SK-N-SH (cell line): ENCODE measurements at regions not wholly inside any gene's neighbourhood (a gene's known extent, or its start where the extent isn't known, plus 50 kb on each side); places are given as distances from the start of the nearest gene placed in this dataset.

Experiments used
- CHD2 ChIP-seq: fragments of 150-350 bp; IDR thresholded peaks from 2 replicates; pipeline ENCODE4 v1.6.1; 2018; ENCODE audit warnings: low read length; ENCODE audit not compliant: partially characterized antibody
- EP300 ChIP-seq, 2 experiments: IDR thresholded peaks; 2 replicates each; pipeline versions ENCODE4 v1.4.0 to v1.6.1; 2012; ENCODE audit warnings: borderline replicate concordance in 1 of 2, low read depth in 1 of 2, low read length in 1 of 2
- FOXJ3 ChIP-seq: sonication (generic); formaldehyde crosslinking; IDR thresholded peaks from 2 replicates; pipeline ENCODE4 v1.5.1; 2020; ENCODE audit warnings: mild to moderate bottlenecking, missing genetic modification reagents
- FOXM1 ChIP-seq: IDR thresholded peaks from 2 replicates; pipeline ENCODE4 v1.4.0; 2012; ENCODE audit warnings: low read depth, mild to moderate bottlenecking
- JUND ChIP-seq: IDR thresholded peaks from 2 replicates; pipeline ENCODE4 v1.4.0; 2012
- MEF2A ChIP-seq: IDR thresholded peaks from 2 replicates; pipeline ENCODE4 v1.4.0; 2012; ENCODE audit warnings: low read depth, borderline replicate concordance
- MXI1 ChIP-seq: IDR thresholded peaks from 2 replicates; pipeline ENCODE4 v1.6.1; 2012; ENCODE audit warnings: mild to moderate bottlenecking, low read depth, low read length, improper control_type of control experiment
- NFIC ChIP-seq: IDR thresholded peaks from 2 replicates; pipeline ENCODE4 v1.4.0; 2012; ENCODE audit warnings: borderline replicate concordance
- RAD21 ChIP-seq: IDR thresholded peaks from 2 replicates; pipeline ENCODE4 v1.6.1; 2012; ENCODE audit warnings: mild to moderate bottlenecking, low read length
- REST ChIP-seq: IDR thresholded peaks from 2 replicates; pipeline ENCODE4 v1.6.1; 2012; ENCODE audit warnings: mild to moderate bottlenecking, low read depth, low read length, moderate library complexity
- YY1 ChIP-seq: IDR thresholded peaks from 2 replicates; pipeline ENCODE4 v1.4.0; 2012; ENCODE audit warnings: low read depth, mild to moderate bottlenecking
- TF ChIP-seq, protein P1 (sequence below): fragments of 200-600 bp; sonication (generic); IDR thresholded peaks from 2 replicates; pipeline ENCODE4 v1.6.1; 2017; ENCODE audit warnings: antibody characterized with exemption, mild to moderate bottlenecking, moderate library complexity
- TF ChIP-seq, protein P2 (sequence below): fragments of 150-350 bp; IDR thresholded peaks from 2 replicates; pipeline ENCODE4 v1.6.1; 2017; ENCODE audit warnings: antibody characterized with exemption, low read length, low read depth, borderline replicate concordance
- TF ChIP-seq, protein P3 (sequence below): IDR thresholded peaks from 2 replicates; pipeline ENCODE4 v1.4.0; 2012; ENCODE audit warnings: low read depth, borderline replicate concordance

DNA sequence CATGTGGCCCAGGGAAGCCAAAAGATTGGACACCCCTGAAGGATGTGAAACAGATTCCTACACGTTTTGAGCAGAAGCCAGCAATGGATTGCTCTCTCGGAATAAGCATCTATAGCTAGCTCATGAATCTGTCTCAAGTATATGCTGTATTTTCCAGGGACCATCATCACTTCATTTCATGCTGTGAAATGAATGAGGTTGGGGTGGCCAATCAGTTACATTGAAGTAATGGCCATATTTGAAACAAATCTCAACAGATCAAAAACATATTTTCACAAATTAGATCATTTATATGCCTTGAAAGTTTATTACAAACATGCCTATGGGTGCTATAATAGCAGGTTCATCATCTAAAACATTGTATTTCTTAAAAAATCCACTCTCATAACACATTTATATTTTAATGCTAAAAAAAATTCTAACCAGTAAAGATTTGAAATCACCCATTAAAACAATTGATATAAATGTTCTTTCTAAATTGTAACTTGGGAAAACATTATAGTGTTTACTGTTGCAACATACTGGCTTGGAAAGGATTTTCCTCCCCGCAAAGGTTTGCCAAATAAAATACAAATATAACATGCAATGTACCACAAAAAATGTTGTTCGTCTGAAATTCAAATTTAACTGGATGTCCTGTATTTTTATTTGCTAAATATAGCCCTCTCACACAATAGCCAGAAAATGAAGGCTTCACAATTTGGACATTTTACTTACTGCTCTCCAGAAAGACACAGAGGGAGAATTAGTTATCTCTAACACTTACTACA lies 743.6 kb downstream of the KCNJ2 start:
- TF ChIP-seq, protein P1, sequence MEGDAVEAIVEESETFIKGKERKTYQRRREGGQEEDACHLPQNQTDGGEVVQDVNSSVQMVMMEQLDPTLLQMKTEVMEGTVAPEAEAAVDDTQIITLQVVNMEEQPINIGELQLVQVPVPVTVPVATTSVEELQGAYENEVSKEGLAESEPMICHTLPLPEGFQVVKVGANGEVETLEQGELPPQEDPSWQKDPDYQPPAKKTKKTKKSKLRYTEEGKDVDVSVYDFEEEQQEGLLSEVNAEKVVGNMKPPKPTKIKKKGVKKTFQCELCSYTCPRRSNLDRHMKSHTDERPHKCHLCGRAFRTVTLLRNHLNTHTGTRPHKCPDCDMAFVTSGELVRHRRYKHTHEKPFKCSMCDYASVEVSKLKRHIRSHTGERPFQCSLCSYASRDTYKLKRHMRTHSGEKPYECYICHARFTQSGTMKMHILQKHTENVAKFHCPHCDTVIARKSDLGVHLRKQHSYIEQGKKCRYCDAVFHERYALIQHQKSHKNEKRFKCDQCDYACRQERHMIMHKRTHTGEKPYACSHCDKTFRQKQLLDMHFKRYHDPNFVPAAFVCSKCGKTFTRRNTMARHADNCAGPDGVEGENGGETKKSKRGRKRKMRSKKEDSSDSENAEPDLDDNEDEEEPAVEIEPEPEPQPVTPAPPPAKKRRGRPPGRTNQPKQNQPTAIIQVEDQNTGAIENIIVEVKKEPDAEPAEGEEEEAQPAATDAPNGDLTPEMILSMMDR, result no peak
- TF ChIP-seq, protein P2, sequence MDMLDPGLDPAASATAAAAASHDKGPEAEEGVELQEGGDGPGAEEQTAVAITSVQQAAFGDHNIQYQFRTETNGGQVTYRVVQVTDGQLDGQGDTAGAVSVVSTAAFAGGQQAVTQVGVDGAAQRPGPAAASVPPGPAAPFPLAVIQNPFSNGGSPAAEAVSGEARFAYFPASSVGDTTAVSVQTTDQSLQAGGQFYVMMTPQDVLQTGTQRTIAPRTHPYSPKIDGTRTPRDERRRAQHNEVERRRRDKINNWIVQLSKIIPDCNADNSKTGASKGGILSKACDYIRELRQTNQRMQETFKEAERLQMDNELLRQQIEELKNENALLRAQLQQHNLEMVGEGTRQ, result no peak
- no peak for TF ChIP-seq RAD21
- no peak for TF ChIP-seq FOXJ3
- TF ChIP-seq JUND, result no peak
- TF ChIP-seq YY1, result no peak
- TF ChIP-seq REST, result no peak
- TF ChIP-seq MXI1, result no peak
- TF ChIP-seq NFIC, result no peak
- TF ChIP-seq EP300 (IDR thresholded peaks at IDR 0.05; ENCODE audit: borderline replicate concordance in 1 of 2, low read depth in 1 of 2, low read length in 1 of 2), result no peak
- no peak for TF ChIP-seq CHD2
- no peak for TF ChIP-seq FOXM1
- no peak for TF ChIP-seq MEF2A
- TF ChIP-seq, protein P3, sequence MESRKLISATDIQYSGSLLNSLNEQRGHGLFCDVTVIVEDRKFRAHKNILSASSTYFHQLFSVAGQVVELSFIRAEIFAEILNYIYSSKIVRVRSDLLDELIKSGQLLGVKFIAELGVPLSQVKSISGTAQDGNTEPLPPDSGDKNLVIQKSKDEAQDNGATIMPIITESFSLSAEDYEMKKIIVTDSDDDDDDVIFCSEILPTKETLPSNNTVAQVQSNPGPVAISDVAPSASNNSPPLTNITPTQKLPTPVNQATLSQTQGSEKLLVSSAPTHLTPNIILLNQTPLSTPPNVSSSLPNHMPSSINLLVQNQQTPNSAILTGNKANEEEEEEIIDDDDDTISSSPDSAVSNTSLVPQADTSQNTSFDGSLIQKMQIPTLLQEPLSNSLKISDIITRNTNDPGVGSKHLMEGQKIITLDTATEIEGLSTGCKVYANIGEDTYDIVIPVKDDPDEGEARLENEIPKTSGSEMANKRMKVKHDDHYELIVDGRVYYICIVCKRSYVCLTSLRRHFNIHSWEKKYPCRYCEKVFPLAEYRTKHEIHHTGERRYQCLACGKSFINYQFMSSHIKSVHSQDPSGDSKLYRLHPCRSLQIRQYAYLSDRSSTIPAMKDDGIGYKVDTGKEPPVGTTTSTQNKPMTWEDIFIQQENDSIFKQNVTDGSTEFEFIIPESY, result no peak
